Liver (tissue), 3 donors: ENCODE measurements at regions not wholly inside any gene's neighbourhood (a gene's known extent, or its start where the extent isn't known, plus 50 kb on each side); places are given as distances from the start of the nearest gene placed in this dataset.

Experiments used
- CTCF ChIP-seq: fragments of 150-350 bp; IDR thresholded peaks from 2 replicates; pipeline ENCODE4 v1.5.1; 2017; ENCODE audit warnings: improper control_type of control experiment, low read depth, low read length; ENCODE audit not compliant: missing input control
- TAF1 ChIP-seq: conservative IDR thresholded peaks from 2 replicates; pipeline ENCODE4 v1.6.1; 2016; ENCODE audit warnings: antibody characterized with exemption, mild to moderate bottlenecking
- donor health status: healthy.
- donor health status: healthy.

- no peak for TF ChIP-seq CTCF
- TF ChIP-seq TAF1, result no peak
These were observed 106.7 kb downstream of the ACKR3 start for GRCh38 chr2:236676136-236676873.
